CD4-positive, alpha-beta T cell treated with Interleukin-4 for 4 hours (primary cell): ENCODE measurements at regions not wholly inside any gene's neighbourhood (a gene's known extent, or its start where the extent isn't known, plus 50 kb on each side); places are given as distances from the start of the nearest gene placed in this dataset.
A peak's percentile ranks its signal among the peaks of the same experiment; 100 is the strongest.

ENCODE experiments used
- DNase-seq: peaks from one replicate; pipeline ENCODE4 v3.0.0-alpha.2; 2020

DNA sequence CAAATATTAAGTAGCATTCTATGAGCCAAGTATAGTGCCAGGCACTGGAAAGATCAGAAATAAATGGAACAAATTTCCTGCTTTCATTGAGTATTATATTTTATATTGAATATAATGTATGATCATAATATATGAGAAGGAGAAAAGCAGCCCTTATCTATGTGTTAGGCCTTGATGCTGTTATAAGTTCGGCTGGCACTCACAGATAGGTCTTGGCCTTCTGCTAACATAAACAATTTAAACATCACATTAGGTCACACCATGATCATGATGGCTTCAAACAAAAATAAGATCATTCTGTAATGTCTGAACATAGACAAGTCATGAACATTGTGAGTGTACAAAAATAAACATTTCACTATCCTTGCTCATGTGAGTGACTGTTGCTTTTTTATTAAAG lies 584.0 kb upstream of the ZNF385D start:
- no peak for DNase-seq

- no peak for DNase-seq
Measured at GRCh38 chr3:22349215-22349851, 598.3 kb upstream of the ZNF385D start.

DNA sequence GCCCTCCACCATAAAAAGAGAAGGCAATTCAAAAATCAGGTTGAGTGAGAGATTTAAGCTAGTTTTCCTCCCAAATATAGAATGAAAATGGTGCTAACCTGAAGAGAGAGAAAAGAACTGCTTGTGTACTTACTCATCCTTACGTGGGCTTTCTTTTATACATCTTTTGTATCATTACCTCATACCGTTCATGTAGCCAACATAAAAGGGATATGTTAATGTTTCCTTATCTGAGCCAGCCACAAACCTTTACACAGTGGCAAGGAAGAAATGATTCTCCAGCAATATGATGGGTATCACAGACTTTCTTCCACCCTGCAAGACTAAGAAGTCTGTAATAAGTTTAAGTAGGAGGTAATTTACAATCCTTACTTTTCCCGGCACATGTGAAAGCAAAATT lies 600.8 kb upstream of the ZNF385D start:
- no peak for DNase-seq

GRCh38 chr3:22353126-22353525 lies 602.1 kb upstream of the ZNF385D start:
- no peak for DNase-seq

DNA sequence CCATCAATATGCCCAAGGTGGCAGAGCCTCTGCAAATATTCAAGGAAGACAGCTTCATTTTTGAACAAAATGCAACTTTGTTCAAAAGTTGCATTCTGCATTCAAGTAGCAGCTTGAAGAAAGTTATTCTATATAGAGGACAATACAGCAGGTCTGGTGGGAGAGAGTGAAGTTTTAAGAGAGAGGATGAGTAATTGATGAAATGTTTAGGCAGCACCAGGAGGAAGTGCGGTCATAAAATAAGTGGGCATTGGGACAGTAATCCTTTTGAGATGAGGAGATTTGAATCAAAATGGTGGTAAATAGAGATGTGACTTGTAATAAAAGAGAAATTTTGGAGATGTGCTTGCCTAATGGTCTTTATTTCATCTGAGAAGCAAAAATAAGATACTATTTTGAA lies 607.3 kb upstream of the ZNF385D start:
- no peak for DNase-seq

DNA sequence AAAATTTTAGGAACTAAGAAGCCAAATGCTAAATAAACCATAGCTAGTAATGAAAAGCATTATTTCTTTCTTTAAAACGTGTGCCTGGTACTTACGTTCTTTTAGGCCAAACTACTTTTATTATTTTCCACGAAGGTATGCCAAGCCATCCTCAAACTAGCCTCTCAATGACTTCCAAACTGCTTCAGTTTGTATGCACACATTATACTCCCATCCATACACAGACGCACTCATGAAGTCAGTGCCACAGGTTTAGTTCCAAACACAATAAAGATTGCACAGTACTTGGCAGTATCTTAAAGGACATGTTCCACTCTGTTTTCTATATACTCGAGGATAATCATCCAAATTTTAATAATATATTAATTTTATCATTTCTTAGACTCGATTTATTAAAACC lies 609.2 kb upstream of the ZNF385D start:
- no peak for DNase-seq

GRCh38 chr3:22360970-22361369 lies 610.0 kb upstream of the ZNF385D start:
- DNase-seq: no peak

DNA sequence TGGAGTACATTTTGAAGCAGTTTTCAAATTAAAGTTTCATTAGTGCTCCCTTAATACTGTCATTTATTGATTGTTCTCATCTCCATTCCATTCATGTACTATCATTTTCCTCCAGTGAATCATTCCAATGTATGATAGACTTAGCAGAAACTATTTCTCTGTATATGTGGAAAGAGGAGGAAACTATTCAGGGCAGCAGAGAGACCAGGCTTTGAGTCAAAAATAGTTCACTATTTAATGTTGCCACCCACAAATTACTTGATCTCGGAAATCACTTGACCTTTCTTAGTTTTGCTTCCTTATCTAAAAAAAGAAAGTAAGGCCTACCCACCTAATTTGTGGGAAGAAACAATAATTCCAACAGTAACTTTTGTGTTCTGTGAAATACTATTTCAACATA lies 610.5 kb upstream of the ZNF385D start:
- no peak for DNase-seq

- no peak for DNase-seq
Measured at GRCh38 chr3:22364851-22365250, 613.8 kb upstream of the ZNF385D start.

DNA sequence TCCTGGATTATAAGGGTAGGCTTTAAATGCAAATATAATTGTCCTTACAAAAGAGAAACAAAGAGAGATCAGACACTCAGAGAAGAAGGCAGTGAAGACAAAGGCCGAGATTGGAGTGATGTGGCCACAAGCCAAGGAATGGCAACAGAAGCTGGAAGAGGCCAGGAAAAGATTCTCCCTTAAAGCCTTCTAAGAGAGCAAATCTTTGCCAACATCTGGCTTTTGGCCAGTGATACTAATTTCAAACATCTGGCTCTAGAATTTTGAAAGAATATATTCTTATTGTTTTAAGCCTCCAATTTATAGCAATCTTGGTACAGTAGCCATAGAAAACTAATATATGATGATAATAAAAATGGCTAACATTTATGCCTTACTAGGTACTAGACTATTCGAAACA lies 615.8 kb upstream of the ZNF385D start:
- no peak for DNase-seq

DNA sequence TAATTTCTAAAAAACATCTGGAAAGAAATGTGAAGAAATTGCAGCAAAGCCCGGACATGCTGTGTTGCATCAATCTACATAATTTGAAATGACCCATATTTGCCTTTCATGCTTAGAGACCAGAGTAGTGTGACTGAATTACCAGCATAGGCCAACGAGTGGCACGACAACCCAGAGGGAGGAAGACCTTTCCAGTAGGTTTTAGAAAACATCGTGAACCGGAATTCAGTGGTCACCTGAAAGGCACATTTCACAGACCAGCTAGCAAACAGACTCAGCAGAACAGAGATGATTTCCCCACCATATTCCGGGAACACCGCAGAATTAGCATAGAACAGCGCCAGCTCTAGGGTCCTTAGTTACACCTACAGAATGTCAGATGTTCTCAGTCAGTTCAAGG lies 620.0 kb upstream of the ZNF385D start:
- no peak for DNase-seq

- DNase-seq: no peak
Measured at GRCh38 chr3:22371607-22372291, 620.7 kb upstream of the ZNF385D start.

DNA sequence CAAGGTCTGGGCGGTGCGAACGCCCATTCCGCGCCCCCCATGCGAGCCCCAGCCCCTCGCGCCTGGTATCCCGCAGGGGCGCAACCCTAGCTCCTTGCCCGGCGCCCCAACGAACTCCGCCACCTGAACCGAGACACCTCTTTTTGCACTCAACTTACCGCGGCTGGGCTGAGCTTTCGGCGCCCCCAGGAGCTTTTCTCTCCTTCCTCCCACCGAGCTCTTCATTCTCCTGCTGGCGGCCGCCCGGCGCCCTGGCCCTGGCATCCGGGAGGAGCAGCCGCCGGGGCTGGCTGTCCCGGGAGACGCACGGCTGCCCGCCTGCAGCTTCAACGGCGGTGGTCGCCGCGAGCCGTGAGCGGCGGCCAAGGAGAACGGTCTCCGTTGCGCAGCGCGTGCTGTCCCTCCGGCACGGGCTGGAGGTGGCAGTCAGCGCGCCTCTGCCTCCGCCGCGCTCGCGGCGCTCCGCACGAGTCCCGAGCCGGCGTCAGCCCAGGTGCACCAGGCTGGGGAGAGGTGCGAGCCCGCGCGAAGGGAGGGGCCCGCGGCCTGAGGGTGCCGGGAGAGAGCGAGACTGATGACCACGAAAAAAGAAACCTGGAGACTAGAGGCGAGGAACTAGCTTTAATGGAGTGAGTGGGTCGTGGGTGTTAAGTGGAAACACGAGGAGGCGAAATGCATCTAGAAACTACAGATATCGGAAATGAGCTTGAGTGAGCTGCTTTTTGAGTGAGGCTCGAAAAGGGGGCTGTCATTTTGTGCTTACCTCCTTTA lies 621.5 kb upstream of the ZNF385D start:
- no peak for DNase-seq

DNA sequence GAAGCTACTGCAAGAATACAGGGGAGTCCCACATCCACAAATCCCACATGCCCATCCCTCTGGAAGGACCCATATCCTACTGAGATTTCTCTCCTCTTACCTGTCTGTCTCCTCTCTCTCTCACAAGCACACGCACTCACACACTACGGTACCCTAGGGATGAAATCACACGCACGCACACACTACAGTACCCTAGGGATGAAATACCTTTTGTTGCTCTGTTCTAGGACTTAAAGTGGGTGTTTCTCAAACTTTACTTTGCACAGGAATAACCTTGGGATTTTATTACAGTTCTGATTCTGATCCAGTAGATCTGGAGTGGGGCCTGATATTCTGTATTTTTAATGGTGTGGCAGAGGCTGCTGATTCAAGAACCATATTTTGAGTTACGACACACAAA lies 622.2 kb upstream of the ZNF385D start:
- DNase-seq: no peak

- no peak for DNase-seq
Measured at GRCh38 chr3:22373827-22374226, 622.8 kb upstream of the ZNF385D start.

GRCh38 chr3:22377421-22377820 lies 626.4 kb upstream of the ZNF385D start:
- no peak for DNase-seq

DNA sequence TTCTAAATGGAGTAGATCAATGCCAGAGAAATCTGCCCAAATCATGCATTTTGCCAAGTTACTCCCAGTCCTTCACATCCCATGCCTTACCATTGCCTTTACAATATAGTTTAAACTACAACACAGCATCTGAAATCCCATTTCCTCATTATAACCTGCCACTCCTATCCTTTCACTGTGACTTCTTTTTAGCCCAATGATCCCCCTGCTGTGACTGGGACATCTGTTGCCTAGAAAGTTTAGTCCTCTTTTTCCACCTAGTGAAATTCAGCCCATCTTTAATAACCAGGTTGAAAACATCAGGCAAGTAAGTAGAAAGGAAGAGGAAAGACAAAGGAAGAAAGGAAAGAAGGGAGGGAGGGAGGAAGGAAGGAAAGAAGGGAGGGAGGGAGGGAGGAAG lies 627.9 kb upstream of the ZNF385D start:
- DNase-seq: no peak

DNA sequence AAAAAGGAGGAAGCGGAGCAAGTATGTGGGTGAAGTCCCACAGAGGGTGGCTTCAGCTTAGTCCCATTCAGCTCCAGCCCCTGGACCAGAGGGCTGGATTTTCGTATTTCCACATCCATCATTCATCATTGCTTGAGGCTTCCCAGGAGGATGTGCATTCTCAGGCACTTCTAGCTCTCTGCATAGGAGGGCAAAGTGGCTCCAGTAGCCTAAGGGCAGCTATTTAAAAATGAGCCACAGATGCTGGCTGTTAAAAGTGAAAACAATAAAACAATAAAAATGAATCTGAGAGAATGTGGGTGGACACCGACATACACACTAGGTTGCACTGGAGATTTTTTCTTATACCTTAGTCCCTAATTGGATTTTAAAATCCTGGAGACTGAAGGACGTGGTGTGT lies 629.2 kb upstream of the ZNF385D start:
- no peak for DNase-seq

DNA sequence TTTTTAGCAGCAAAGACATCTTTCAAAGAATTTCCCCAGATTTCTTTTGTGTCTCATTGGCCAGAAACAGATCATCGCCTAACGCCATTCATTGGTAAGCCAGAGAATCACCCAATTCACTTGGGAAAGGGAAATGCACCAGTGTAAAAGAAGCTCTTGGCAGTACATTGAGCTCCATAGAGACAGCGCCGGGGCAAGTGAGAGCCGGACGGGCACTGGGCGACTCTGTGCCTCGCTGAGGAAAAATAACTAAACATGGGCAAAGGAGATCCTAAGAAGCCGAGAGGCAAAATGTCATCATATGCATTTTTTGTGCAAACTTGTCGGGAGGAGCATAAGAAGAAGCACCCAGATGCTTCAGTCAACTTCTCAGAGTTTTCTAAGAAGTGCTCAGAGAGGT lies 630.6 kb upstream of the ZNF385D start:
- peak; percentile 6 for DNase-seq

- no peak for DNase-seq
Measured at GRCh38 chr3:22383285-22383684, 632.3 kb upstream of the ZNF385D start.

- DNase-seq: no peak
Measured at GRCh38 chr3:22386107-22386506, 635.1 kb upstream of the ZNF385D start.

DNA sequence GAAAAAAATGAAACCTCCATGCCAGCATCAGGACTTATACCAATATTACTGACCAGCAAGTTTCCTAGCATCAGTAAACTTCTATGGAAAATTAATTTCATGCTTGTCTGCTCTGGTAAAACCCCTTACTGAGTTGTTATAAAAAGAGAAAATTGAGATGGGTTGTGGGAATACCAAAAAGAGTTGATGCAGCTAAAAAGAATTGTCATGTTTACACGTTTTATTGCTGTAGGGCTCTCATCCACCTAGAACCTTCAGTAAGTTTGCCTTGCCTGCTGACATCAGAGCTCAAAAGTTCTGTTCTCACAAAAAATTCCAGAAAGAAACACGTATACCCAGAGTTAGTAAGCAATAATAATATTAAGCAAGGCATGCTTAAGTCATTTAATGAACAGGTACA lies 641.3 kb upstream of the ZNF385D start:
- no peak for DNase-seq

DNA sequence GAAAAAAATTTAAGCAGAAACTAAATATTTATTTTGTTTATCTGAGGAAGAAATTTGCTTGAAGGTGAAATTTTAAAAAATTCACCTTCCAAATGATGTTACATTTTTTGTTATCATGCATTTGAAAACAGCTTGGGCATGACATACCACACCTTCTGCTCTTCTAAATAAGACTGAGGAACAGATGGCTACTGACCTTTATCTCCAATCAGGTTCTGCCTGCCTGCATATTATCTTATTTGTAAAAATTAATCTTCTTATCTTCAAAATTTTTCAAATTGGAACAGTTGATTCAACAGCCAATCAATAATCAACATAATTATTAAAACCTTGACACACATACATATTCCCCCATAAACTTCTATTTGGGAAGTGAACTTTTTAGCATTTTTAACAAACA lies 641.8 kb upstream of the ZNF385D start:
- no peak for DNase-seq

GRCh38 chr3:22399566-22399965 lies 648.6 kb upstream of the ZNF385D start:
- DNase-seq: no peak
